IMR-90 (cell line): ENCODE measurements at regions not wholly inside any gene's neighbourhood (a gene's known extent, or its start where the extent isn't known, plus 50 kb on each side); places are given as distances from the start of the nearest gene placed in this dataset.

Experiments
- ATAC-seq: fragments of 200-7000 bp; cut with Tn5 transposase; 2 replicates; pipeline ENCODE4 v1.9.1; 2020; ENCODE audit warnings: low read depth, mild to moderate bottlenecking, moderate library complexity
- BruUV-seq: library from RNA; stranded (reverse); fragments of 400-500 nt; replicated peaks from 2 replicates; lab custom pipeline; 2021; lab: Mats Ljungman, UMichigan
- CTCF ChIA-PET: fragments of 300-600 bp; formaldehyde crosslinking; extraction: SDS; loops from one replicate; lab custom pipeline; 2021; ENCODE audit warnings: antibody characterized with exemption; lab: Yijun Ruan, JAX
- POLR2A ChIA-PET: fragments of 300-600 bp; sonication (Branson Sonifier 250); formaldehyde crosslinking; loops from one replicate; lab custom pipeline; 2022; ENCODE audit warnings: antibody characterized with exemption; ENCODE audit not compliant: unreplicated experiment; lab: Charles Lee
- DNase-seq: peaks from one replicate; pipeline ENCODE4 v3.0.0; 2013
- H2AFZ ChIP-seq: replicated peaks from 2 replicates; pipeline ENCODE3; 2013; ENCODE audit warnings: low read length, mild to moderate bottlenecking; ENCODE audit not compliant: poor library complexity
- H2AK5ac ChIP-seq: 2 replicates; pipeline ENCODE4 v1.6.1; 2013; ENCODE audit warnings: low read depth, low read length, inconsistent platforms
- H2AK9ac ChIP-seq: replicated peaks from 2 replicates; pipeline ENCODE3; 2013; ENCODE audit warnings: mild to moderate bottlenecking, low read depth, low read length, moderate library complexity; ENCODE audit not compliant: poor library complexity
- H2BK120ac ChIP-seq: 2 replicates; pipeline ENCODE4 v1.6.1; 2013; ENCODE audit warnings: low read depth, low read length, inconsistent platforms
- H2BK15ac ChIP-seq: 3 replicates; pipeline ENCODE4 v1.6.1; 2013; ENCODE audit warnings: low read depth, low read length, inconsistent platforms
- H2BK20ac ChIP-seq: 2 replicates; pipeline ENCODE4 v1.6.1; 2013; ENCODE audit warnings: low read depth, mild to moderate bottlenecking, inconsistent platforms, low read length, moderate library complexity
- H2BK5ac ChIP-seq: 2 replicates; pipeline ENCODE4 v1.6.1; 2013; ENCODE audit warnings: mild to moderate bottlenecking, low read depth, low read length, inconsistent platforms; ENCODE audit not compliant: poor library complexity, severe bottlenecking
- H3K14ac ChIP-seq: replicated peaks from 2 replicates; pipeline ENCODE4 v1.6.1; 2013; ENCODE audit warnings: low read depth, low read length, inconsistent platforms
- H3K18ac ChIP-seq: 2 replicates; pipeline ENCODE4 v1.6.1; 2013; ENCODE audit warnings: low read depth, low read length, control low read depth
- H3K23ac ChIP-seq: 2 replicates; pipeline ENCODE4 v1.6.1; 2013; ENCODE audit warnings: low read depth, low read length, inconsistent platforms
- H3K27ac ChIP-seq: 2 replicates; pipeline ENCODE4 v1.5.1; 2013; ENCODE audit warnings: mild to moderate bottlenecking, control low read depth, low read length; ENCODE audit not compliant: insufficient read depth
- H3K27me3 ChIP-seq: 2 replicates; pipeline ENCODE4 v1.6.1; 2013; ENCODE audit warnings: low read length; ENCODE audit not compliant: control insufficient read depth, insufficient read depth
- H3K36me3 ChIP-seq: 2 replicates; pipeline ENCODE4 v1.6.1; 2013; ENCODE audit warnings: low read length, mixed read lengths; ENCODE audit not compliant: control insufficient read depth, insufficient read depth
- H3K4ac ChIP-seq: 2 replicates; pipeline ENCODE4 v1.6.1; 2013; ENCODE audit warnings: low read depth, low read length, inconsistent platforms
- H3K4me1 ChIP-seq: 2 replicates; pipeline ENCODE4 v1.6.1; 2013; ENCODE audit warnings: low read length, mixed read lengths; ENCODE audit not compliant: control insufficient read depth, insufficient read depth
- H3K4me2 ChIP-seq: 2 replicates; pipeline ENCODE4 v1.6.1; 2013; ENCODE audit warnings: low read depth, mild to moderate bottlenecking, control low read depth, low read length, moderate library complexity
- H3K4me3 ChIP-seq: 2 replicates; pipeline ENCODE4 v1.5.1; 2013; ENCODE audit warnings: low read depth, mild to moderate bottlenecking, control low read depth, low read length, moderate library complexity; ENCODE audit not compliant: insufficient read depth
- H3K56ac ChIP-seq: 2 replicates; pipeline ENCODE4 v1.6.1; 2013; ENCODE audit warnings: low read length, inconsistent platforms; ENCODE audit not compliant: insufficient read depth; ENCODE audit errors: extremely low read depth
- H3K79me1 ChIP-seq, 2 experiments: 2 replicates each; pipeline ENCODE4 v1.6.1; 2013; ENCODE audit warnings: low read length in 2 of 2, inconsistent platforms in 1 of 2, low read depth in 1 of 2
- H3K9ac ChIP-seq: 2 replicates; pipeline ENCODE4 v1.6.1; 2013; ENCODE audit warnings: low read depth, low read length, control low read depth
- H3K9me1 ChIP-seq: 2 replicates; pipeline ENCODE4 v1.6.1; 2013; ENCODE audit warnings: low read length, inconsistent platforms; ENCODE audit not compliant: insufficient read depth
- H3K9me3 ChIP-seq: 2 replicates; pipeline ENCODE4 v1.6.1; 2013; ENCODE audit warnings: low read length; ENCODE audit not compliant: control insufficient read depth, insufficient read depth
- H4K20me1 ChIP-seq: 2 replicates; pipeline ENCODE4 v1.6.1; 2013; ENCODE audit warnings: low read length, inconsistent platforms; ENCODE audit not compliant: insufficient read depth
- H4K5ac ChIP-seq: 2 replicates; pipeline ENCODE4 v1.6.1; 2013; ENCODE audit warnings: mild to moderate bottlenecking, low read depth, low read length, control low read depth
- H4K8ac ChIP-seq, 2 experiments: 2 replicates each; pipeline ENCODE4 v1.6.1; 2013; ENCODE audit warnings: low read depth in 2 of 2, low read length in 2 of 2, control low read depth in 1 of 2, inconsistent platforms in 1 of 2
- H4K91ac ChIP-seq: 2 replicates; pipeline ENCODE4 v1.6.1; 2013; ENCODE audit warnings: low read depth, low read length, inconsistent platforms; ENCODE audit not compliant: insufficient read depth
- BHLHE40 ChIP-seq: fragments of 150-350 bp; IDR thresholded peaks from 2 replicates; pipeline ENCODE4 v1.6.1; 2016; ENCODE audit warnings: mild to moderate bottlenecking, low read depth, low read length
- CEBPB ChIP-seq: IDR thresholded peaks from 2 replicates; pipeline ENCODE4 v1.6.1; 2012; ENCODE audit warnings: low read depth, low read length, improper control_type of control experiment
- CHD1 ChIP-seq: IDR thresholded peaks from 2 replicates; pipeline ENCODE4 v1.6.1; 2012; ENCODE audit warnings: low read depth, low read length, improper control_type of control experiment
- CTCF ChIP-seq: conservative IDR thresholded peaks from 2 replicates; pipeline ENCODE4 v1.5.1; 2012; ENCODE audit warnings: mild to moderate bottlenecking, low read depth, low read length, improper control_type of control experiment
- MAFK ChIP-seq: IDR thresholded peaks from 2 replicates; pipeline ENCODE4 v1.6.1; 2012; ENCODE audit warnings: low read depth, low read length, improper control_type of control experiment
- MXI1 ChIP-seq: IDR thresholded peaks from 2 replicates; pipeline ENCODE4 v1.6.1; 2012; ENCODE audit warnings: low read depth, mild to moderate bottlenecking, low read length, moderate library complexity, borderline replicate concordance
- NFE2L2 ChIP-seq: fragments of 150-350 bp; IDR thresholded peaks from 2 replicates; pipeline ENCODE4 v1.6.1; 2016; ENCODE audit warnings: low read depth, mild to moderate bottlenecking, low read length
- POLR2A ChIP-seq: IDR thresholded peaks from 2 replicates; pipeline ENCODE4 v1.6.1; 2012; ENCODE audit warnings: mild to moderate bottlenecking, low read depth, low read length
- RCOR1 ChIP-seq: IDR thresholded peaks from 2 replicates; pipeline ENCODE4 v1.6.1; 2012; ENCODE audit warnings: mild to moderate bottlenecking, low read length, improper control_type of control experiment; ENCODE audit not compliant: insufficient replicate concordance
- whole genome bisulfite sequencing, 2 experiments: methylation state at CpG; one replicate each; pipeline versions ENCODE4 v1.1.5 to v1.1.7; 2013; ENCODE audit warnings: missing lambda C conversion rate in 2 of 2; ENCODE audit not compliant: insufficient read length in 1 of 2; ENCODE audit errors: extremely low coverage in 2 of 2; 5-methylcytosine and 5-hydroxymethylcytosine counted together
- dilution Hi-C: fragments of 300-500 bp; cut with HindIII; formaldehyde crosslinking; loops from one replicate; pipeline ENCODE4 v1.14.3; 2018; ENCODE audit warnings: low sequenced_read_pairs; ENCODE audit not compliant: unreplicated experiment
- in situ Hi-C: fragments of 300-500 bp; cut with MboI; formaldehyde crosslinking; loops from 3 replicates; pipeline ENCODE4 v1.14.3; 2019; ENCODE audit warnings: low sequenced_read_pairs, inconsistent platforms, mixed read lengths
- intact Hi-C: fragments of 100-400 bp; cut with micrococcal nuclease; formaldehyde crosslinking; loops from 2 replicates; pipeline ENCODE4 v1.10.0; 2022
- TF ChIP-seq, protein P1 (sequence below): fragments of 150-350 bp; IDR thresholded peaks from 2 replicates; pipeline ENCODE4 v1.6.1; 2017; ENCODE audit warnings: mild to moderate bottlenecking, antibody characterized with exemption, low read length, low read depth

DNA sequence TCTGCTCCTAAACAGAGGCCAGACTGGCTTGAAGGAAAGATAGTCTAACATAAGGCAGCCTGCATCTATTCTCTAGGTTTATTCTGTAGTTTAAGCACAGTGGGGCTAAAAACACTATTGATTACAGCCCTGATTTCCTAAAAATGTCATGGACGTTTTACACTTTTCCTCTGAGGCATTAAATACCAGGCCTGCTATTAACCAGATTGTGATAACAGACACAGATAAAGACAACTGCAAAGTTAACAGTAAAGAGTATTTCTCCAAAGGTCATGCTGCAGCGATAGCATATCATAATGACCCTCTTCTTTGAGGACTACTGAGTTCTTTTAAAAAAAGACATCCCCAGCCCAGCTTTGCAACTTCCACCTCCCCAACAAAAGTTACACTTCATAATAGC, 59.6 kb upstream of the MON1B start:
- no peak overlapping the region for H4K5ac ChIP-seq
- no peaks in the 10 kb centered on the region for H3K27me3 ChIP-seq
- no peak overlapping the region for H3K4ac ChIP-seq
- H3K36me3 ChIP-seq, result no peaks in the 10 kb centered on the region
- H3K18ac ChIP-seq, result no peak overlapping the region
- H3K4me2 ChIP-seq, result no peak overlapping the region
- H3K14ac ChIP-seq, result no peak overlapping the region
- in situ Hi-C loops (no loop called here), intact Hi-C loops (no loop called here), dilution Hi-C loops (no loop called here)
- ATAC-seq (no peak), DNase-seq (no peak)
- WGBS, 2 experiments, result no CpG with 5 or more reads among the region's 2 CpGs
- no peak overlapping the region for H3K23ac ChIP-seq
- H2BK20ac ChIP-seq, result no peak overlapping the region
- TF ChIP-seq RCOR1 (no peak), BHLHE40 (no peak), CTCF (no peak), MAFK (no peak), NFE2L2 (no peak), POLR2A (no peak), MXI1 (no peak), CHD1 (no peak), CEBPB (no peak)
- TF ChIP-seq, protein P1, sequence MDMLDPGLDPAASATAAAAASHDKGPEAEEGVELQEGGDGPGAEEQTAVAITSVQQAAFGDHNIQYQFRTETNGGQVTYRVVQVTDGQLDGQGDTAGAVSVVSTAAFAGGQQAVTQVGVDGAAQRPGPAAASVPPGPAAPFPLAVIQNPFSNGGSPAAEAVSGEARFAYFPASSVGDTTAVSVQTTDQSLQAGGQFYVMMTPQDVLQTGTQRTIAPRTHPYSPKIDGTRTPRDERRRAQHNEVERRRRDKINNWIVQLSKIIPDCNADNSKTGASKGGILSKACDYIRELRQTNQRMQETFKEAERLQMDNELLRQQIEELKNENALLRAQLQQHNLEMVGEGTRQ, result no peak
- H2AK9ac ChIP-seq, result no peak overlapping the region
- no peak overlapping the region for H4K91ac ChIP-seq
- BruUV-seq, result no TSS peak
- no peaks in the 10 kb centered on the region for H3K79me1 ChIP-seq
- no peak overlapping the region for H2AFZ ChIP-seq
- H4K8ac ChIP-seq, result no peak overlapping the region
- H3K9me1 ChIP-seq, result no peaks in the 10 kb centered on the region
- H2BK120ac ChIP-seq, result no peak overlapping the region
- H3K56ac ChIP-seq, result no peak overlapping the region
- no peaks in the 10 kb centered on the region for H3K4me1 ChIP-seq
- CTCF ChIA-PET, result no interaction called here
- no peak overlapping the region for H2AK5ac ChIP-seq
- no peak overlapping the region for H3K9ac ChIP-seq
- no peak overlapping the region for H3K4me3 ChIP-seq
- H4K20me1 ChIP-seq, result no peaks in the 10 kb centered on the region
- no peak overlapping the region for H3K27ac ChIP-seq
- POLR2A ChIA-PET, result no interaction called here
- H2BK15ac ChIP-seq, result no peak overlapping the region
- H3K9me3 ChIP-seq, result no peaks in the 10 kb centered on the region
- H2BK5ac ChIP-seq, result no peak overlapping the region
